Testis (tissue), 2 donors: ENCODE measurements at regions not wholly inside any gene's neighbourhood (a gene's known extent, or its start where the extent isn't known, plus 50 kb on each side); places are given as distances from the start of the nearest gene placed in this dataset.

Source experiments
- DNase-seq: peaks from one replicate; pipeline ENCODE4 v3.0.0-alpha.2; 2019
- H3K27ac ChIP-seq, 2 donors: fragments of 200-600 bp; sonication (generic); one replicate each; pipeline ENCODE4 v1.5.1; 2019
- H3K27me3 ChIP-seq: fragments of 200-600 bp; sonication (generic); one replicate; pipeline ENCODE4 v1.5.1; 2019
- H3K36me3 ChIP-seq: fragments of 200-600 bp; sonication (generic); one replicate; pipeline ENCODE4 v1.5.1; 2017; ENCODE audit warnings: low read depth; ENCODE audit errors: missing control alignments
- H3K4me1 ChIP-seq: fragments of 200-600 bp; sonication (generic); one replicate; pipeline ENCODE4 v1.5.1; 2019
- H3K4me3 ChIP-seq, 2 donors: fragments of 200-600 bp; sonication (generic); one replicate each; pipeline ENCODE4 v1.5.1; 2017 to 2019
- H3K9me3 ChIP-seq: fragments of 200-600 bp; sonication (generic); one replicate; pipeline ENCODE4 v1.5.1; 2017
- POLR2A ChIP-seq: fragments of 450-650 bp; IDR thresholded peaks from one replicate; pipeline ENCODE4 v1.6.1; 2017; ENCODE audit warnings: antibody characterized with exemption, mild to moderate bottlenecking, moderate library complexity
- WGBS, 2 donors: methylation state at CpG; one replicate each; pipeline ENCODE4 v1.1.5; 2018; 5-methylcytosine and 5-hydroxymethylcytosine counted together
- intact Hi-C: fragments of 100-400 bp; cut with DNase I; formaldehyde crosslinking; loops from one replicate; pipeline ENCODE4 v1.15.1; 2023; ENCODE audit warnings: low total_unique reads
- TF ChIP-seq, protein P1 (sequence below), 3 experiments: fragments of 450-650 bp in 2 of 3; fragments of 200-600 bp in 1 of 3; sonication (generic) in 1 of 3; IDR thresholded peaks; one replicate each; pipeline ENCODE4 v1.5.1; 2016 to 2019; ENCODE audit warnings: antibody characterized with exemption in 3 of 3, mild to moderate bottlenecking in 2 of 3, moderate library complexity in 1 of 3

DNA sequence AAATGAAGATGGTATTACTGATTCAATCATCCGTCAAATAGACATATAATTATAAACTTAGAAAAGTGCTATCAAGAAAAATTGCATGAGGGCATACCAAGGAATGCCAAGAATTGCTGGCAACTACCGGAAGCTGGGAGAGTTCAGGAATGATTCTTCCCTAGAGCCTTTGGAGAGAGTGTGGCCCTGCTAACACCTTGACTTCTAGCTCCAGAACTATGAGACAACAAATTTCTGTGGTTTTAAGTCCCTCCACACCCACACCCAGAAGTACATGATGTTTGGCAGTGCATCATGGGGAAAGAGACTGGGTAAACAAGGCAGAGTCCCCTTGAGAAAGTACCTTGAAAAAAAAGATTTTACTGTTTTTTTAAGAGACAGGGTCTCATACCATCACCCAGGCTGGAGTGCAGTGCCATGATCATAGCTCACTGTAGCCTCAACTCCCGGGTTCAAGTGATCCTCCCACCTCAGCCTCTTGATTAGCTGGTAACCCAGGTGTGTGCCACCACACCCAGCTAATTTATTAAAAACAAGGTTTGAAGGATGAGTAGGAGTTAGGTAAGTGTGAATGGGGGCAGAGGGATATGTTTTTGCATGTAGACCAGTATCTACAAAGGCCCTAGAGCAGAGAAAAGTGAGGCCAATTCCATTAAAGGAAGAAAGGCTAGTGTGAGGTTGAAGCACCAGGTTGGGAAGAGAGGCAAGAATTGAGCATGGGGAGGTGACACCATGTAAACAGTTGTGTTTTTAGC is 53.1 kb downstream of the GSX2 start:
- Histone ChIP-seq H3K4me1 (no peaks in the 10 kb centered on the region), H3K27ac (no peak overlapping the region)
- 84 to 88% methylated on average over 3 of the region's 3 CpGs for WGBS, 2 donors

DNA sequence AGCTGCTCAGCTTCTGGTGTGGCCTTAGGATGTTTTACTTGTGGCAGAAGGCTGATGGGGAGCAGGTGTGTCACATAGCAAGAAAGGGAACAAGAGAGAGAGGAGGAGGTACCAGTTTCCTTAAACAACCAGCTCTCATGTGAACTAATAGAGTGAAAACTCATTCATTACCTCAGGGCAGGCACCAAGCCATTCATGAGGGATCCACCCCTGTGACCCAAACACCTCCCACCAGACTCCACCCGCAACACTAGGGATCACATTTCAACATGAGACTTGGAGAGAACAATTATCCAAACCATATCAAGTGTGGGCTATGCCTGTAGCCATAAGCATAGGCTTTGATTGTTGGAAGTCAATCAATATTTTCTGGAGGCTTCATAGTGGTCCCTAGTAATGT is 56.0 kb downstream of the GSX2 start:
- Histone ChIP-seq H3K36me3 (no peaks in the 10 kb centered on the region), H3K4me1 (no peaks in the 10 kb centered on the region), H3K27me3 (no peaks in the 10 kb centered on the region), H3K9me3 (no peaks in the 10 kb centered on the region), H3K27ac (no peak overlapping the region), H3K4me3 (no peak overlapping the region)
- no peak for DNase-seq
- TF ChIP-seq, protein P1, sequence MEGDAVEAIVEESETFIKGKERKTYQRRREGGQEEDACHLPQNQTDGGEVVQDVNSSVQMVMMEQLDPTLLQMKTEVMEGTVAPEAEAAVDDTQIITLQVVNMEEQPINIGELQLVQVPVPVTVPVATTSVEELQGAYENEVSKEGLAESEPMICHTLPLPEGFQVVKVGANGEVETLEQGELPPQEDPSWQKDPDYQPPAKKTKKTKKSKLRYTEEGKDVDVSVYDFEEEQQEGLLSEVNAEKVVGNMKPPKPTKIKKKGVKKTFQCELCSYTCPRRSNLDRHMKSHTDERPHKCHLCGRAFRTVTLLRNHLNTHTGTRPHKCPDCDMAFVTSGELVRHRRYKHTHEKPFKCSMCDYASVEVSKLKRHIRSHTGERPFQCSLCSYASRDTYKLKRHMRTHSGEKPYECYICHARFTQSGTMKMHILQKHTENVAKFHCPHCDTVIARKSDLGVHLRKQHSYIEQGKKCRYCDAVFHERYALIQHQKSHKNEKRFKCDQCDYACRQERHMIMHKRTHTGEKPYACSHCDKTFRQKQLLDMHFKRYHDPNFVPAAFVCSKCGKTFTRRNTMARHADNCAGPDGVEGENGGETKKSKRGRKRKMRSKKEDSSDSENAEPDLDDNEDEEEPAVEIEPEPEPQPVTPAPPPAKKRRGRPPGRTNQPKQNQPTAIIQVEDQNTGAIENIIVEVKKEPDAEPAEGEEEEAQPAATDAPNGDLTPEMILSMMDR (IDR thresholded peaks at IDR 0.05), result no peak
- no peak for TF ChIP-seq POLR2A
- intact Hi-C loops, result no loop called here
- WGBS, 2 donors, result 63 to 89% methylated on average over 1 of the region's 1 CpG

More for the DNA sequence above, 53.1 kb downstream of the GSX2 start:
- intact Hi-C loops, result no loop called here
- H3K36me3 ChIP-seq, result no peaks in the 10 kb centered on the region
- TF ChIP-seq POLR2A, result no peak
- TF ChIP-seq, protein P1 (IDR thresholded peaks at IDR 0.05), result no peak
- no peak for DNase-seq
- no peaks in the 10 kb centered on the region for H3K27me3 ChIP-seq
- H3K9me3 ChIP-seq, result no peaks in the 10 kb centered on the region
- no peak overlapping the region for H3K4me3 ChIP-seq

DNA sequence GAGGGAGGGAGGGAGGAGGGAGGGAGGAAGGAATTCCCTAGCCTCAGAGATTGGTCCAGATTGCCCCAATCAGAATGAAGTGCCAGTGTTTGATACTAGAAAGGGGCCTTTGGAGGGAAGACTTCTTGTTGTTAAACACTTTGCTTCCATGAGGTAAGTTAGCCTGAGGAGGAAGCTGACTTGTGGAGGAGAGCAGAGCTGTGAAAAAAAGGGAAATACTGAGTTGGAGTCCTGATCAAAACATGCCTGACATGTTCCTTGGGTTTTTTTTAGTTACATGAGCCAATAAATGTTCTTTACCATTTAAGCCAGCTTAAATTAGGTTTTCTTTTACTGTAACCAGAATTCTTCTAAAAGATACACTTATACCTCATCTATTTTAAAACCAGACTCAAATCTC is 57.6 kb downstream of the GSX2 start:
- H3K36me3 ChIP-seq, result no peaks in the 10 kb centered on the region
- H3K27me3 ChIP-seq, result no peaks in the 10 kb centered on the region
- no peak overlapping the region for H3K27ac ChIP-seq
- no peak for DNase-seq
- H3K4me3 ChIP-seq, result no peak overlapping the region
- H3K9me3 ChIP-seq, result no peaks in the 10 kb centered on the region
- intact Hi-C loops, result no loop called here
- no peaks in the 10 kb centered on the region for H3K4me1 ChIP-seq
- TF ChIP-seq, protein P1 (IDR thresholded peaks at IDR 0.05), result no peak

DNA sequence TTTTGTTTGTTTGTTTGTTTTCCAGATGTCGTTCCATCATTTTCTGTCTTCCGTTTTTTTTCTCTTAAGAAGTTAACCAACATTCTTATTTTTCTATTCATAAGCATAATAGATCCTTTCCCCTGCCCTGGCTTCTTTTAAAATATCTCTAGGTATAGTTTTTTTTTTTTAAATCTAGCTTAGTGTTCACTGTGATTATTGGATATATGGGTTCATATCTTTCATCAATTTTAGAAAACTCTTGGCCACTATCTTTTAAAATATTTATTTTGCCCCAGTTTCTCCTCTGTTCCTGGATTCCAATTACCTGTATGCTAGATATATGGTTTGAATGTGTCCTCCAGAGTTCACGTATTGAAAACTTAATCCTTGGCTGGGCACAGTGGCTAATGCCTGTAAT is 59.6 kb downstream of the GSX2 start:
- Histone ChIP-seq H3K27ac (no peak overlapping the region), H3K27me3 (no peaks in the 10 kb centered on the region), H3K36me3 (no peaks in the 10 kb centered on the region), H3K4me3 (no peak overlapping the region), H3K4me1 (no peaks in the 10 kb centered on the region), H3K9me3 (no peaks in the 10 kb centered on the region)
- TF ChIP-seq, protein P1 (IDR thresholded peaks at IDR 0.05), result no peak
- TF ChIP-seq POLR2A, result no peak
- DNase-seq, result no peak
- WGBS, 2 donors, result 64 to 83% methylated on average over 3 of the region's 3 CpGs
- intact Hi-C loops, result no loop called here

DNA sequence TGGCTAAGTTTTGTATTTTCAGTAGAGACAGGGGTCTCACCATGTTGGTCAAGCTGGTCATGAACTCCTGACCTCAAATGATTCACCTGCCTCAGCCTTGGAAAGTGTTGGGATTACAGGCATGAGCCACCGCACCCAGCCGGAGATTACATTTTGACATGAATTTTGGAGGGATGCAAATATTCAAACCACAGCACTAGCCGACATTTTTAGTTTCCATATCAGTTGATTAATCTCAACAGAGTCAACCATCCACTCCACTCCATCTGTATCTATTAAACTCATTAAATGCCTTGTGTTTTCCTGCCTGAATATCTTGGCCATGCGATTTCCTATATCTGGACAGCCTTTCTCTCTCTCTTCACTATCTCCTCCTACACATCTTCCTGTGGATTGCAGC is 64.1 kb upstream of the PDGFRA start:
- Histone ChIP-seq H3K9me3 (no peaks in the 10 kb centered on the region), H3K4me1 (no peaks in the 10 kb centered on the region), H3K27ac (no peak overlapping the region), H3K27me3 (no peaks in the 10 kb centered on the region), H3K36me3 (no peaks in the 10 kb centered on the region), H3K4me3 (no peak overlapping the region)
- TF ChIP-seq, protein P1 (IDR thresholded peaks at IDR 0.05), result no peak
- no peak for TF ChIP-seq POLR2A
- 93 to 94% methylated on average over 4 of the region's 4 CpGs for WGBS, 2 donors
- intact Hi-C loops, result no loop called here
- DNase-seq, result no peak
